Inferior parietal cortex (tissue), 1 donor: ENCODE measurements at regions not wholly inside any gene's neighbourhood (a gene's known extent, or its start where the extent isn't known, plus 50 kb on each side); places are given as distances from the start of the nearest gene placed in this dataset.
"Not testable (repeated sequence)": the region's sequence is repeated elsewhere in the genome, so short reads cannot be mapped to it uniquely, and the experiment has no call there.

ENCODE experiments used
- DNase-seq: peaks from one replicate; pipeline ENCODE4 v3.0.0-alpha.2; 2016; ENCODE audit errors: extremely low spot score

- not testable (repeated sequence) for DNase-seq
Observed at GRCh38 chr14:105678996-105679958, 152.9 kb downstream of the TMEM121 start.

- DNase-seq = not testable (repeated sequence)
Observed at GRCh38 chr14:105679959-105680735, 153.8 kb downstream of the TMEM121 start.

- not testable (repeated sequence) for DNase-seq
Observed at GRCh38 chr14:105680736-105681098, 154.3 kb downstream of the TMEM121 start.

DNA sequence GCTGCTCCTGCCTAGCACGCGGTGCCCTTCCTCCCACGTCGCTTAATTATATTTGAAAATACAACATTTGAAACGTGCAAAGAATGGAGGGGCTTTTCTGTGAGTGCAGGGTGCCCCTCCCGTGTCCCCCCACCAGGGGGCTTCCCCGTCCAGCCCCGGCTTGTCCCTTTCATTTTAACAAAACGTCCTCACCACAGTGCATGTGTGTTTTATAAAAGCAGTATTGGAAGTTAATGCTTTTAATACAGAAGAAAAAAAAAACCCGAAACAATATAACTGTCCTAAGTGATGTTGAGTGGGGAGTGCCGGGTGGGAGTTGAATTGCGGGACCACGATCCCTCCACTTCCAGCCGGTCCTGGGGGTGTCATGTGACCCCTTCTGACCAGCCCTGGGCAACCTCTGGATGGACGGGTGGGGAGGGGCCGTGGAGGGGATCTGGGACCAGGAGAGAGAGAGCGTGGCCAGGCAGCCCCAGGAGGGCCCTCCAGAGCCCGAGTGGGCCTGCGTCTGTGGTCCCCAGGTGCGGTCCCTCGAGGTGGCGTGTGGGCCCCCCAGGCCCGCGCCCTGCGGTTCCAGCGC lies 155.3 kb downstream of the TMEM121 start:
- not testable (repeated sequence) for DNase-seq

- not testable (repeated sequence) for DNase-seq
Observed at GRCh38 chr14:105682442-105682841, 156.1 kb downstream of the TMEM121 start.

GRCh38 chr14:105682956-105683570 lies 156.7 kb downstream of the TMEM121 start:
- DNase-seq = no peak

DNA sequence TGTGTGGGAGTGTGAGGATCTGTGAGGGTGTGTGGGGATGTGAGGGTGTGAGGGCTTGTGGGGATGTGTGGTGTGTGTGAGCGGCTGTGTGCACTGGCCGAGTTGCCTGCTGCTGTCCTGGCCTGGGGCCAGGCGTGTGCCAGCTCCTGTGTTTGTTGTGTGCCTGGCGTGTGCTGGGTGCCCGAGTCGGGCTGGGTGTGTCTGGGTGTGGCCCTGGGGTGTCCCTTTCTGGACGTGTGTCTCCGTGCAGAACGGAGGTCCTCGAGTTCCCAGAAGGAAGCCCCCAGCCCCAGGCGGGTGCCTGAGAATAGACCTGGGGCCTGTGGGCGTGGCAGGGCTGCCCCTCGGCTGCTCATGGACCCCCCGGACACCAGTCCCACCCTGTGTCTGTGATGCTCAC lies 157.7 kb downstream of the TMEM121 start:
- DNase-seq = not testable (repeated sequence)

GRCh38 chr14:105684597-105684996 lies 158.2 kb downstream of the TMEM121 start:
- not testable (repeated sequence) for DNase-seq

- no peak for DNase-seq
Observed at GRCh38 chr14:105685003-105685402, 158.6 kb downstream of the TMEM121 start.

- DNase-seq = not testable (repeated sequence)
Observed at GRCh38 chr14:105685605-105686004, 159.2 kb downstream of the TMEM121 start.

DNA sequence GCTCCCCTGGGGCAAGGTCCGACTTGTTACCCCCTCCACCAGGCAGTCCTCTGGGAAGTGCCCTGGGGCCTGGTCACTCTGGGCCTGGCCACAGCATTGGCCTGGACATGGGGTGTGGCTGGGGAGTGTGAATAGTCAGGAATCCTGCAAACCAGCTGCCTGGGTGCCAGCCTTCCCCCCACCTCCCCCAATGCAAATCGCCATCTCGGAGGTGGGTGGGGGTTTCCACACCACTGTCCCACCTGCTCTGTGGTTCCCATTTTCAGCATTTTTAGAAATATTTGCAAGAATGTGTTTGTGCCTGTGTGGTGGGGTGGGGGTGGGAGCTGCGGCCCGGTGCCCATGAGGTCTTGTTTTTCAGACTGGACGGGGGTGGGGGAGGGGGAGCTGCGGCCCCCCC lies 159.7 kb downstream of the TMEM121 start:
- DNase-seq = not testable (repeated sequence)

DNA sequence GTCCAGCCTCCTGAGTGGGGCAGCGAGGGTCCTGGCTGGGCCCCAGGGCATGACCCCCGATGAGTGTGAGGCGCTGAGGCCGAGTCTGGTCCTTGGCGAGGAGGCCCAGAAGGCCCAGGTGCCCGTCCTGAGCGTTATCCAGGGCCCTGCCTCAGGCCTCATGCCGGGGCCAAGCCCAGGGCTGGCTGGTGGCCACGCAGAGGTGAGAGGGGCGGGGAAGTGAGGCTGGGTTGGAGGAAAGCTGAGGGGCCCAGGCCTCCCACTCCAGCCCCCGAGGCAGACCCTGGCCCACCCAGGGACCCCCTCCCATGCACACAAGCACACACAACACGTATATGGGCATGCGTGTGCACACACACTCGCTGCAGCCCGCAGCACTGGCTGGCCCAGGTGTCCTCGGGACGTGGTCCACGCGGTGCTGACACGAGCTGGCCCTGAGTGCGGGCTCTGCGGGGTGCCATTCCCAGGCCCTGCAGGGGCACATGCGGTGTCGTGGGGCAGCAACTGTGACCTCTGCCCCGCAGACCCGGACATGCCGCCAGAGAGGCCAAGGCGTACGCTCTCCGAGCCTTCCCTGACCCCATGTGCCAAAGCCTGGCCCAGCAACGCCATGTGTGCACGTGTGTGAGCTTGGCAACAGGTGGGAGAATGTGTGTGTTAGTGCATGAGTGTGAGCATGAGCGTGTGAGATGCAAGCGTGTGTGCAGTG lies 160.2 kb downstream of the TMEM121 start:
- not testable (repeated sequence) for DNase-seq

GRCh38 chr14:105687171-105688022 lies 161.0 kb downstream of the TMEM121 start:
- not testable (repeated sequence) for DNase-seq

- DNase-seq = not testable (repeated sequence)
Observed at GRCh38 chr14:105688023-105688351, 161.6 kb downstream of the TMEM121 start.

GRCh38 chr14:105688664-105689221 lies 162.4 kb downstream of the TMEM121 start:
- DNase-seq = not testable (repeated sequence)

DNA sequence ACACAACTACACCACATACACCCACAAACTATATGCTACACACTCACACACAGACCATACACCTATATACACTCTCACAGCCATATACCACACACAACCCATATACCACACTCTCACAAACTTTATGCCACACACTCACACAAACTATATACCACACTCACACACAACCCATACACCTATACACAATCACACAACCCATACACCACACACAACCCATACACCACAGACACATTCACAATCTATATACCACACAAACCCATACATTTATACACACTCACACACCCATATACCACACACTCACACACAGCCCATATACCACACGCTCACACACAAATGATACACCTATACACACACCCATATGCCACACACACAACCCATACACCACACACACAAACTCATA lies 163.3 kb downstream of the TMEM121 start:
- DNase-seq = no peak

- no peak for DNase-seq
Observed at GRCh38 chr14:105690671-105691070, 164.3 kb downstream of the TMEM121 start.

DNA sequence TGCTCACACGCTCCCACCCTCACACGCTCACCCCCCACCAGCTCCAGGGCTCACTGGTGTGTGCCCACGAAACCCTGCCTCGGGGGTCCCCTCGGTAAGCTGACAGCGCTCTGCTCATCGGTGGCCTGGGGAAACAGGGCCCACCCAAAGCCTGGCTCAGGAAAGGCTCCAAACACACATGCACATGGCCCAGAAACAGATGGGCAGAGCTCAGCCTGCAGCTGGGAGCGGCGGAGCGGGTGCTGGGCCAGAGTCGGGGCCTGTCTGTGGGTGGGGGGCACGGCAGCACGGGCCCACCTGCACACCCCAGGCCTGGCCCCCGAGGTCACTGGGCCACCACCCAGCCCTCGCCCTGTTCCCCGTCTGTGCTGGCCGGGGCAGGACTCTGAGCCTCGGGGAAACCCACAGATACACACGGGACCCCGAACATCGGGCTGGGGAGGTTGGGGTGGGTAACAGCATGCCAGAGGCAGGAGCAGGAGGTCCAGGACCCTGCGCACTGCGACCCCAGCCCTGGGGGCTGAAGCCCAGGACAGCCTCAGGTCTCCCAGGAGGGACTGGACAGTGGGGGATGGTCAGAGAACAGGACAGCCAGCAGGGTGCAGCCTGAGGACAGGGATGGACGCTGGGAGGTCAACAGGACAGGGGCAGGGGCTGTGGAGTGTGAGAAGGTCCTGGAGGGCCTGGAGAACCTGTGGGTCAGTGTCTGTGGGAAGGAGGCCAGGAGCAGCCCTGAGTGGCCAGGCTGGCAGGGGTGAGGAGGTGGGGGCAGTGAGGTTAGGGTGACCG lies 165.1 kb downstream of the TMEM121 start:
- not testable (repeated sequence) for DNase-seq

GRCh38 chr14:105692110-105692685 lies 165.8 kb downstream of the TMEM121 start:
- DNase-seq = not testable (repeated sequence)
